ENCODE measurements at regions not wholly inside any gene's neighbourhood (a gene's known extent, or its start where the extent isn't known, plus 50 kb on each side); places are given as distances from the start of the nearest gene placed in this dataset.

DNA sequence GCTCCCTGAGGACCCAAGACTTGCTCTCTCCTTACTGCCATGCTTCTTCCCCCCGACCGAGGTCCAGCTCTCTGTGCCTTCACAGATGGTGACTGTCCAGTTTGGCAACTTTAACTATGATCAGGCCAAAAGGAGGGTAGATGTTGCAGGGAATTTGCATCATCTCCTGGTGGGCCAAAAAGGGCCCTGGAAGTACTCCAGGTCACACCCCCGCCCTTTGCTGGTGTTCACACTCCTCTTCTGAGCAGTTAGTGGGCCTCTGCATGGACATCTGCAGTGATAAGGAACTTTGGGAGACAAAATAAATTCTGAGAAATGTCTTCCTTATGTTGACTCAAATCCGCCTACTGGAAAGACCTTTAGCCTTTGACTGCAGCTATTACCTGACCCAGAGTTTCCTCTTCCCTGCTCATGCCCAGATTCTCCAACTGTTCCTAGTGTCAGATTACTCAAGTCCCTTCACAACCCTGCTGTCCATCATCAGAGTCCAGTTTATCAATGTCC lies 234.4 kb downstream of the LOXHD1 start:
- TF ChIP-seq, protein P1, sequence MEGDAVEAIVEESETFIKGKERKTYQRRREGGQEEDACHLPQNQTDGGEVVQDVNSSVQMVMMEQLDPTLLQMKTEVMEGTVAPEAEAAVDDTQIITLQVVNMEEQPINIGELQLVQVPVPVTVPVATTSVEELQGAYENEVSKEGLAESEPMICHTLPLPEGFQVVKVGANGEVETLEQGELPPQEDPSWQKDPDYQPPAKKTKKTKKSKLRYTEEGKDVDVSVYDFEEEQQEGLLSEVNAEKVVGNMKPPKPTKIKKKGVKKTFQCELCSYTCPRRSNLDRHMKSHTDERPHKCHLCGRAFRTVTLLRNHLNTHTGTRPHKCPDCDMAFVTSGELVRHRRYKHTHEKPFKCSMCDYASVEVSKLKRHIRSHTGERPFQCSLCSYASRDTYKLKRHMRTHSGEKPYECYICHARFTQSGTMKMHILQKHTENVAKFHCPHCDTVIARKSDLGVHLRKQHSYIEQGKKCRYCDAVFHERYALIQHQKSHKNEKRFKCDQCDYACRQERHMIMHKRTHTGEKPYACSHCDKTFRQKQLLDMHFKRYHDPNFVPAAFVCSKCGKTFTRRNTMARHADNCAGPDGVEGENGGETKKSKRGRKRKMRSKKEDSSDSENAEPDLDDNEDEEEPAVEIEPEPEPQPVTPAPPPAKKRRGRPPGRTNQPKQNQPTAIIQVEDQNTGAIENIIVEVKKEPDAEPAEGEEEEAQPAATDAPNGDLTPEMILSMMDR (IDR thresholded peaks at IDR 0.05; ENCODE audit: borderline replicate concordance, insufficient read depth, low read depth, low read length): no peak
- H3K4me3 ChIP-seq (ENCODE audit: low read depth, low read length): no peak overlapping the region

DNA sequence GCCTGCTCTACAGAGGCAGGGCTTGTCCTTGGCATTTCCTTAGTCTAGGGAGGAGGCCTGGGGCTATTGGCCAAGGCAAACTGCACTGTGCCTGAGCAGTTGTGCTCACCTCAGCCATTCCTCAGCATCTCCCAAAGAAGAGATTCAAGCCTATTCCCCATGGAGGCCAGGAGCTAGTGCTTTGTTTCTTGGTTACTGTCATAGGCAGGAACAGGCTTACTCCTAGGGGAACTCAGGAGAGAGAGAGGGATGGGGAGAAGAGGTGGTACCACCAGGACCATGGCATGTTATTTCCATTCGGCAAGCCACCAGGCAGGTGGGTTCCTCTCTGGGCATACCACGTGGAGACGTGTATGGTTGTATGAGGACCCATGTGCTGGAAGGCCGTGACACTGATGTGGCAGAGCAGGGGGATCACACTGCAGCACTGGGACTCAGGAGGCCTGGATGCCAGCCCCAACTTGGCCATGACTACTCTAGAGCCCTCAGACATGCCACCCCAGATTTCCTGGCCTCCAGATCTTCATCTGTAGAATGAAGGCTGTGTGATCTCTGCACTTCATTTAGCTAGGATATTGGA lies 233.7 kb downstream of the LOXHD1 start:
- H3K4me3 ChIP-seq (ENCODE audit: low read depth, low read length): no peak overlapping the region
- TF ChIP-seq, protein P1 (IDR thresholded peaks at IDR 0.05; ENCODE audit: borderline replicate concordance, insufficient read depth, low read depth, low read length): no peak

DNA sequence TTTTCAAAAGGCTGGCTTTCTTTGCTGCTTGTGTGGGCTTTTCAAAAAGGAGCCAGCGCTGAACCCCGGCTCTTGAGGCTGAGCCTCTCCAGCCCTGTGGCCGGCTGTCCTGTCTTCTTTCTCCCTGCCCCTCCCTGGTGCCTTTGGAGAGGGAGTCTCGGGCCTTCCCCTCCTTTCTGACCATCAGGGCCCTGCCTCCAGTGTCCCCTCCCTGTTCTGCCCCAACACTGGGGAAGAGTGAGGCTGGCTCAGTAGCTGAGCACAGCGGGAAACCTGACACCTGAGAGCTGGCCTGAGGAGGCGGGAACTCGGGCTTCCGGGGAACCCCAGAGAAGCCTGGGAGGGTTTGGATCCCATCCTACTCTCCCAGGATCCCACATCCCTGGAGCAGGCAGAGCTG lies 232.1 kb downstream of the LOXHD1 start:
- no peak overlapping the region for H3K4me3 ChIP-seq (ENCODE audit: low read depth, low read length)
- TF ChIP-seq, protein P1 (IDR thresholded peaks at IDR 0.05; ENCODE audit: borderline replicate concordance, insufficient read depth, low read depth, low read length): no peak

DNA sequence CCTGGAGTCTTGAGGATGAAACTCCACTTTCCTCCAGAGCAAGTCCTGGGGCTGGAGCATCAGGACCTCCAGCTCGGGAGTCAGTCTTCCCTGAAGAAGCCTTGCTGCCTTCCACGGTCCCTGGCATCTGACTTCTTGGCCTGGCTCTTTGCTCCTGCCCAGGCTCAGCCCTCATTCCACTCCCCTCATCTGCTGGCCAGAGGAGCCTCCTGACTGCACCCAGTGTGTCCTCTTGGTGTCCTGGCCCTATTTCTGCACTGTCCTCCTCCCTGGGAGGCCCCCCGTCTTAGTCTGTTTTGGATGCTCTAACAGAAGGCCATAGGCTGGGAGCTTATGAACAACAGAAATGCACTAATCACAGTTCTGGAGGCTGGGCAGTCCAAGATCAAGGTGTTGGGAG lies 231.5 kb downstream of the LOXHD1 start:
- no peak overlapping the region for H3K4me3 ChIP-seq (ENCODE audit: low read depth, low read length)
- TF ChIP-seq, protein P1 (IDR thresholded peaks at IDR 0.05; ENCODE audit: borderline replicate concordance, insufficient read depth, low read depth, low read length): no peak

DNA sequence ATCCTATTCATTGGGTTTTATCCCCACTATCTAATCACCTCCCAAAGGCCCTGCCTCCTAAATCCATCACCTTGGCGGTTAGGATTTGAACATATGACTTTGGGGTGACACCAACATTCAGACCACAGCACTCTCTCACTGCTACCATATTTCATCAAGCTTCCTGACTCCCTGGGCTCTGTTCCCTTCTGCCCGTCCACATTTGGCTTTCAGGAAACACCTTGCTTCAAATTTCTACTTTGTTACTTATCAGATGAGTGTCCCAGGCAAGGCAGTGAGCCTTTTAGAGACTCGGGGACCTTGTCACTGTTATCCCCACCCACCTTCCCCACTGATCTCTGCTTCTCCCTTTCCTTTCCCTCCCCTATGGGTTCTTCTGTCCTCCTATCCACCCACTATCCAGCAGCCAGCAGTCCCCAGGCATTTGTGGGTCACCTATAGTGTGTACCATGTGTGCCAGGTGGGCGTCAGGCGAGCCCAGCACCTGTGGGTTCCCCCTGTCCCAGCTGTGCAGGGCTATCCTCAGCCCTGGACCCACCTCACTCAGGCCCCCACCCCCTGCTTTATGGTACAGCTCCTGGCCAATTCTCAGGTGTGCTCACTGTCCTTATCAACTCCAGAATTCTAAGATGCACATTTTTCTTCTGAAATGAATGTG lies 230.9 kb downstream of the LOXHD1 start:
- H3K4me3 ChIP-seq (ENCODE audit: low read depth, low read length): no peak overlapping the region
- TF ChIP-seq, protein P1 (IDR thresholded peaks at IDR 0.05; ENCODE audit: borderline replicate concordance, insufficient read depth, low read depth, low read length): no peak

DNA sequence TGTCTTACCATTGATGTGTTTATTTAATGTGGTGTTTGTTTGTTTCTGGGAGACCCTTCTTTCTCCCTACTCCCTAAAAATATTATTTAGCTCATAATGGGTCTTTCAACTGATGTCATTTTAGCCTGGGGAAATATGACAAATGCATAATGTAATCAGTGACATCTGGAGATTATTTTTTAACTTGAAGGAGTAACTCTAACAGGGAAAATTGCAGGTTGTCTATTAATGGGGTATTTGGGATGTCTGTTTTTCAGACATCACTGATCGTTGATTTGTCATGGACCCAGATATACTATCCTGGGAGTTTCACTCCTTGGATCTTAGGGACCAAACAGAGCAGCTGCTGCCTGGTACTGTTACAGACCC lies 230.4 kb downstream of the LOXHD1 start:
- no peak overlapping the region for H3K4me3 ChIP-seq (ENCODE audit: low read depth, low read length)
- TF ChIP-seq, protein P1 (IDR thresholded peaks at IDR 0.05; ENCODE audit: borderline replicate concordance, insufficient read depth, low read depth, low read length): no peak

All from GM12875 (cell line).